ENCODE measurements at regions not wholly inside any gene's neighbourhood (a gene's known extent, or its start where the extent isn't known, plus 50 kb on each side); places are given as distances from the start of the nearest gene placed in this dataset.
A peak's percentile ranks its signal among the peaks of the same experiment; 100 is the strongest.
"Not testable (repeated sequence)": the region's sequence is repeated elsewhere in the genome, so short reads cannot be mapped to it uniquely, and the experiment has no call there.

- DNase-seq (ENCODE audit: low spot score) = no peak
Measured at GRCh38 chr21:27320868-27321267, 354.0 kb upstream of the ADAMTS5 start.

DNA sequence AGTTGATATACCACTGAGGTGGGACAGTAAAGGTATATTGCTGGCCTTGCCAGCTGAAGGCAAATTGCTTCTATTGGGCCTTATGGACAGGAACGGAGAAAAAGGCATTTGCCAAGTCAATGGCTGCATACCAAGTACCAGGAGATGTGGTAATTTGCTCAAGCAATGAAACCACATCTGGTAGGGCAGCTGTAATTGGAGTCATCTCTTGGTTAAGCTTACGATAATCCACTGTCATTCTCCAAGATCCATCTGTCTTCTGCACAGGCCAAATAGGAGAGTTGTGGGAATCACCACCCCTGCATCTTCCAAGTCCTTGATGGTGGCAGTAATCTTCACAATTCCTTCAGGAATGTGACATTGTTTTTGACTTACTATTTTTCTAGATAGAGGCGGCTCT is 350.7 kb upstream of the ADAMTS5 start:
- DNase-seq (ENCODE audit: low spot score) = not testable (repeated sequence)

DNA sequence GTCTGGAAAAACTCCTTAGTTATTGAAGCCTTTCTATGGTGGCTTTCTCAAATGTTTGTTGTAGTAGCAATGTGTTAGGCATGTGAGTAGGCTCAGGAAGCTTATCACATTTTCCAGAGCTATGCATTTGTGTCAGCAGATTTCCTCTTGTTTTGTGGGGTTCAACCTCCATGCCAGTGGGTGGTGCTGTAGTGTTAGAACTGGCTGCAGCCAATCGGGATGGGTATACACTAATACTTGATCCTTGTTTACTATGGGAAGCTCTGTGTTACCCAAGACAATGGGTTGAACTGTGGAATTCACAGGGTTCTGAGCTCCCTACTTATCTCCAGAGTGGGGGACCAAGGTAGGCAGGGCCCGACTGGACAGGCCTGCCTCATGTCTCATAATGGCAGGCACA is 348.5 kb upstream of the ADAMTS5 start:
- no peak for DNase-seq (ENCODE audit: low spot score)

DNA sequence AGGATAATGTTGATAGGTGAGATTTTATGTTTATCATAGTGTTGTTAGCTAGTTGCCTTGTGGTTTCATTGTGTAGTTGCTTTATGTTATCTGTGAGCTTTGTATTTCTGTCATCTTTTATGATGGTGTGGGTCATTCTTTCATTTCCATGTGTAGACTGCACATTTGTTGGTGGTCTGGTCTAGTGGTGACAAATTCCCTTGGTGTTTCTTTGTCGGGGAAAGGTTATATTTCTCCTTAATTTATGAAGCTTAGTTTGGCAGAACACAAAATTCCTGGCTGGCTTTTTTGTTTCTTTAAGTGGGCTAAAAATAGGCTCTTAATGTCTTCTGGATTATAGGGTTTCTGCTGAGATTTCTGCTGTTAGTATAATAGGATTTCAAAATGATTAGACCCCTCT is 347.2 kb upstream of the ADAMTS5 start:
- DNase-seq (ENCODE audit: low spot score) = no peak

DNA sequence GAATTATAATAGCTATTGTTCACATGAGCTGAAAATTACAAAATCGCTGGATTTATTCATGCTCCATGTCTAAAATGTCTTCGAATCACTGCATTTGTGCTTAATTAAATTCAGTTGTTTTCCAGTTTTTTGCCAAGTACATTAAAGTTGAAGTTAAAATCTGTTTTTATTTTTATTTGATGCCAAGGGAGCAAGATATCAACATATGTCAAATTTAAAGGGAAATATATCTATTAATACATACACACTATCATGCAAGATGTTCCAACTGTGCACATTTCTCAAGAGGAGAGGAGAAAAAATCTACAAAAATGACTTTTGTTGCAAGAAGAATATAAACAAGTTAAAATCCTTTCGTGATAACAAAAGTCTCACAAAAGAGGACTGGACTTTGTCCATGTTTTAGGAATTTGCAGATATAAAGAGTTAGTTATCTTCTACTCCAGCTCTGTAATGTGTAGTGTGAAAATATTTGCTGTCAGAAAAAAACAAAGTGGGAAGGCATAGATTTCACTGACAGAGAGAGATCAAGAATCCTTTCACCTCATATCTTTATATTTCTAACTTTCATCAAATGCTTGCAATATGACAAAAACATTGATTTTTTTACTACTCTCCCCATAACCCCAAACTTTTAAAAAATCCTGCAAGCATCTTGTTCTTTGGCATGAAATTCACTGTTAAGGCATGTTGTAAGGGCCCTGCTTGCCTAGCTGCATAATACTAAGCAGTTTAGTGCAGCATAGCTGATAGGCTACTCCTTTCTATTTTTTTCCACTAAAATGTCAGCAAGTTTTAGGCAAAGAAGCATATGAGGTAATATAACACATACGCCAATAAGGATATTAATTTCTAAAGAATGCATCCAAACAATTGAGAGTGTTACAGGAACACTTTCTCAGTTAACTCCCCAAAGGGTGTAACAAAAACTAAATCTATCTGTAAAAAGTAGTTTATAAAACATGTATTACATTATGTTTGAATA is 340.2 kb upstream of the ADAMTS5 start:
- no peak for DNase-seq (ENCODE audit: low spot score)

DNA sequence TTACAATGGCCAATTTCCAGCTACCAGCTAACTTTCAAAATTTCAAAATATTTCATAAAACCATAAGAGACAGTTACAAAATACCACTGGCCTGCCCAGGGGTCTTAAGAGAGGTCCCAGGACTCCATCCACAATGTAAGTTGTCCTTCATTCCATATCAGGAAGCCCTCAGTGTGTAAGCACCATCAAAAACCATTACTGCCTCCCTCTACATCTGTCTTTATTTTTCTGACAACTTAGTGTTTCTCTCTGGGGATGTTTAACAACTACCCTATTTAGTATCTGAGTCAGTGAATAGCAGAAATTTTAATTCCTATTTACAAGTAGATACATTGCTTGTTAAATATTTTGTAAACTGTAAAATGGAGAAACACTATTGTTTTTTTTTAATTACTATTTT is 339.3 kb upstream of the ADAMTS5 start:
- no peak for DNase-seq (ENCODE audit: low spot score)

DNA sequence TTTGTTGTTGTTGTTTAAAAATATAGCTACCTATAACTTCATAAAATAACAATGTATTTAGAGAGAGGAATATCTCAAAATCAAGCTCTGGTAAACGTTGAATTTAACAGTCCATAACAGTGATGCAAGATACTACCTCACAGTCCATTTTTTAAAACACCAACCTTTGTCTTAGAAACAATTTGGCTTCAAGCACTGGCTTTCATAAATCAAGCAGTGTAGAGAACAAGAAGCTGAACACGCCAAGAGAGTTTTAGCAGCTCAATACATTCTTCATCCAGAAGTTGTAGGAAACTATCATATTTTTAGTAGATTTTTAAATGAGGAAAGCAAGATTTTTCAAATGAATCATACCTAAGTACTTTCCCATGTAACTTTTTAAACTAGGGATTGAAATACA is 334.3 kb upstream of the ADAMTS5 start:
- no peak for DNase-seq (ENCODE audit: low spot score)

DNA sequence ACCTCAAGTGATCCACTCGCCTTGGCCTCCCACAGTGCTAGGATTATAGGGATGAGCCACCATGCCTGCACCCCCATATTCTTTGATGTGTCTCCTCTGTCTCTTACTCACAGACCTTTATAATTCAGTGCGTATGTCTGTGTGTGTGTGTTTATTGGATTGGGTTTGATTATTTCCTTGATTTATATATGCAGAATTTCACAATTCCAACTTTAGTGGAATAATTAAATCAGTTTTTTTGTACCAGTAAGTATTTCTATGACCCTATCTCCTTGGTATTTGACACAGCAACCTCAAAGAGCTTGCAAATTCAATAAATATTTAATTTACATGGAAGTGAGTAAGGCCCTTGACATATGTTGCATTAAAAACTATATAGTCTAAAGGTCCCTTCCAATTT is 333.9 kb upstream of the ADAMTS5 start:
- no peak for DNase-seq (ENCODE audit: low spot score)

DNA sequence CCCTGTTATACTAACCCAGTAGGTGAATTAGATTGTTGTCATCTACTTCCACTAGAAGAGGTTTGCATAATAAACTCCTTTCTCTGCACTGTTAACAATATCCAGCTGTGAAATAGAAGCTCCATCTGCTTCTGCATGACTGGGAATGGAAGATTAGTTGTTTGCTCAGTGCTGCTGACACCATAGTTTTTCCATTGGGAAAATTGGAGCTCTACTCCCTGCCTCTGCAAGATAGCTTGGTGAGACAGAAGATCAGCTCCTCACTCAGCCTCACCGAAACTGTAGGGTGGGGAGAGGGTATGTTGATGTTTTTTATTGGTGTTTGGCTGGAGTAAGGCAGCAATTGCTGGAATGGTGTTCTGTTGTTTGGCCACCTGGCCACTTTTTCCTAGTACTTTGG is 331.6 kb upstream of the ADAMTS5 start:
- no peak for DNase-seq (ENCODE audit: low spot score)

DNA sequence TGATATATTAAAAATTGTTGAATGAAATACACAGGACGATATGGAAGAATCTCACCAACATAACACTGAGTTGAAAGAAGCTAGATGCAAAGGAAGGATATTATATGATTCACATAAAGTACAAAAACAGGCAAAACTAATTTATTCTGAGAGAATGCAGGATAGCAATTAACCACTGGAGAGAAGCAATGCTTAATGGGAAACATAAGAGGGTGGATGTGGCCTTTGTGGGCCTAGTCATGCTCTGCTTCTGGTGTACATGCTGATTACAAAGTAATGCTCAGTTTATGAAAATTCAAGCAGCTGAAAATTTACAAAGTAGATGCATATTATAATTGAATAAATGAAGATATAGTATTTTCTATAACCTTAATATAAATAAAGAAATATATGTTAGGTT is 326.4 kb upstream of the ADAMTS5 start:
- DNase-seq (ENCODE audit: low spot score) = no peak

DNA sequence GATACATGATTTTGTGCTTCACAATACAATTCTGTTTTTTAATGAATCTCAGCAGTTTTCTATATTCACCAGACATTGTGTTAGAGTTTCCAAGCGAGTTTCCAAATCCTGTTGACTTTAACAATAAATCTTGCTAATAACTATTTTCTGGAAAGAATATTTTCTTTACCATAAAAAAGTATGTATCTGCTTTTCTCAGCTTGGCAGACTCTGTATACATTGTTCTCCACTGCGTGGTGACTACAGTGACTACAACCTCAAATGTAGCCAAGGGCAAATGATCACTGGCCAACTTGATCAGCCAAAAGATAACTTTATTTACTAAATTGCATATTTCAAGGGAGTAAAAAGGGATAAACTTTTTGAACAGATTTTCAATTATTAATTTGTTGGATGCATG is 325.9 kb upstream of the ADAMTS5 start:
- DNase-seq (ENCODE audit: low spot score) = no peak

- no peak for DNase-seq (ENCODE audit: low spot score)
Measured at GRCh38 chr21:27292229-27292628, 325.3 kb upstream of the ADAMTS5 start.

GRCh38 chr21:27291006-27291405 is 324.1 kb upstream of the ADAMTS5 start:
- no peak for DNase-seq (ENCODE audit: low spot score)

DNA sequence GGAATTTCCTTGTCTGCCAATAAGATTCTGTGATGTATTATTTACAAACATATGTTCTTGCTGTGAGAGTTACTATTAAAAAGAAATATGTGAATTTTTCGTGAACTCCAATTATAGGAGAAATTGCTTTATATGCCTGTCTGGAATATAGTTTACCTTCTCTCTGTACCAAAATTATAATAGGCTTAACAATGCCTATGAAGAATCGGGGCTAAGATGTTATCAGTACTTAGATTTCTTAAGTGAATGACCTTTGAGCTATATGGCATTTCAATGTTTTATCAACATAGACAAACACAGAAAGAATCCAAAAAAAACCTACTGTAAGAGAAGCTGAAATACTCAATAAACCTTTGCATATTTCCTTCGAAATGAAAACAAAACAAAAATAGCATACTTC is 323.1 kb upstream of the ADAMTS5 start:
- DNase-seq (ENCODE audit: low spot score) = no peak

DNA sequence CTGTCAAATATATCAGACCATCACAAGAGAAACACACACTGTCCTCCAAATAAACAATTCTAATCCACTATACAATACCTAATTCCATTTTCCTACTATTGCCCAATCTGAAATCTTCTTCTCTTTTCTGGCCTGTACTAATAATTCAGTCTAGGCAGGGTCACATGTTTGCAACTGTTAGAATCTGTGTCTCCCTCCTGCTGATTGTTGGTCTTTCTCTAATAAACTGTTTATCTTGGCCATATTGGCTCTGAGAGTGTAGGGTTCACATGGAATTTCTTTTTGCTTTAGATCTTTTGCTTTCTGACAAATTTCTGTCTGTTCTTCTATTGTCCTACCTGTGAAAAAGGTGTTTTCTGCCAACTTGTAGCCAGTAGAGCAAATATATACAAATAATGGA is 319.9 kb upstream of the ADAMTS5 start:
- no peak for DNase-seq (ENCODE audit: low spot score)

- DNase-seq (ENCODE audit: low spot score) = no peak
Measured at GRCh38 chr21:27277110-27277509, 310.2 kb upstream of the ADAMTS5 start.

DNA sequence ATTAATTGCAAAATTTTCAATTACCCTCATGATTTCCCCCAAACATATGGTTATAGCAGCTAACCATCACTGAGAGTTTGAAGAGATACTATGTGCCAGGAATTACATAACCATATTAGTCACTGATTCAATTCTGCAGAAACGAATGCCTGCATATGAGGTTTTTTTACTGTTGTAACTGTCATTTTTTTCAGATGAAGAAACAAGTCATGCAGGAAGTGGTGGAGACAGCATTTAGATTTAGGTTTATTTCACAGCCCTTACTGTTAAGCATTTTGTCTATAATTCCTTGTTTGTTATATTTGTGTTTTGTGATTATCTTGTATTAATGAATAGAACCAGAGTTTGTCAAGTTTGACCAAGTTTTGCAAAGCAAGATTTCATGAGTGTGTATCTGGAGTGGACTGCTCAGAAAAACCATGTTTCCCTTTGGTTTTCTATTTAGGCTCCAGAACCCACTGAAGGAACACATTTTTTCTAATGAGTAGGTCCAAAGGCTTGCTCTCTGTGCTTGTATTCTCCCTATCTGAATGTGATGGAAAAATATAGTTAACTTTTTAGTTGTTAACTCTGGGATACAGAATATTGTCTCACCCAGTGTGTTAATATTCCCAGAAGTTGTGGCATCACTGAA is 308.5 kb upstream of the ADAMTS5 start:
- DNase-seq (ENCODE audit: low spot score) = peak; percentile 40

GRCh38 chr21:27269644-27270043 is 302.8 kb upstream of the ADAMTS5 start:
- DNase-seq (ENCODE audit: low spot score) = no peak

GRCh38 chr21:27268290-27268689 is 301.4 kb upstream of the ADAMTS5 start:
- DNase-seq (ENCODE audit: low spot score) = no peak

- DNase-seq (ENCODE audit: low spot score) = no peak
Measured at GRCh38 chr21:27265949-27266348, 299.1 kb upstream of the ADAMTS5 start.

DNA sequence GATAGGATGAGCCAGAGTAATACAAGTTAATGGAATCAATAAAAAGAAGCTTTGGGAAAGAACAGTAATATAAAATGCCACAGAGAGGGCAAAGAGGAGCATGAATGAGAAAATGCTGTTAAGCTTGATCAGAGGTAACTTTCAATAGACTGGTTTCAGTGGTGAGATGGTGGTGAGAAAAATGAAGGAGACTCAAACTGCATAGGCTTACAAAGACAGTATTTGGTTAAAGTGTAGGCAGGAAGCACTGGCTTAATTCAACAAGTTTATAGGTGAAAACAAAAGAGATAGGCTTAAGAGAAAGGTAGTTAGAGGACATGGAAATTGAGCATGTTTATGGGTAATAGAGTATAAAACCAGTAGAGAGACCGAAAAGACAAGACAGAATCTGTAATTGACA is 298.6 kb upstream of the ADAMTS5 start:
- DNase-seq (ENCODE audit: low spot score) = no peak

GRCh38 chr21:27261676-27262075 is 294.8 kb upstream of the ADAMTS5 start:
- no peak for DNase-seq (ENCODE audit: low spot score)

GRCh38 chr21:27260728-27261127 is 293.8 kb upstream of the ADAMTS5 start:
- DNase-seq (ENCODE audit: low spot score) = no peak

Data from cerebellar cortex (tissue), 1 donor.